Gastroesophageal sphincter (tissue), 3 donors: ENCODE measurements at regions not wholly inside any gene's neighbourhood (a gene's known extent, or its start where the extent isn't known, plus 50 kb on each side); places are given as distances from the start of the nearest gene placed in this dataset.

ENCODE experiments used
- CTCF ChIP-seq, 4 experiments: fragments of 200-600 bp in 2 of 4; fragments of 450-650 bp in 2 of 4; sonication (generic) in 1 of 4; IDR thresholded peaks; one replicate each; pipeline ENCODE4 v1.5.1; 2017 to 2019; ENCODE audit warnings: antibody characterized with exemption in 4 of 4, mild to moderate bottlenecking in 2 of 4, moderate library complexity in 2 of 4
- EP300 ChIP-seq: sonication (generic); formaldehyde crosslinking; IDR thresholded peaks from one replicate; pipeline ENCODE4 v1.6.1; 2017; ENCODE audit warnings: antibody characterized with exemption, mild to moderate bottlenecking
- POLR2AphosphoS5 ChIP-seq: sonication (generic); formaldehyde crosslinking; IDR thresholded peaks from one replicate; pipeline ENCODE4 v1.6.1; 2017; ENCODE audit warnings: antibody characterized with exemption

DNA sequence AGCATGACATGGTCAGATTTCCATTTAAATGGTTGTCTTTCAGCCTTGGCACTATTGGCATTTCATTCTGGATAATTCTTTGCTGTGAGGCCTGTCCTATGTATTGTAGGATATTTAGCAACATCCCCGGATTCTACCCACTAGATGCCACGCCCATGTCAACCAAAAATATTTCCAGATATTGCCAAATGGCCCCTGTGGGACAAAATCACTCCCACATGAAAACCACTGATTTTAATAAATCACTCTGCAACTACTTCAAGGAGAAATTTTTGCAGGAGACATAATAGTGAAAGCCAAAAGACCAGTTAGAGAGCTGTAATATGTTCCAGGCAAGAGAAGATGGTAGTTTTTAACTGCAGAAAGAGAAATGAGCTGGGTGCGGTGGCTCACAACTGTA lies 55.9 kb upstream of the RARB start:
- TF ChIP-seq CTCF (IDR thresholded peaks at IDR 0.05) (no peak), POLR2AphosphoS5 (no peak), EP300 (no peak)
